Esophagus muscularis mucosa (tissue), 4 donors: ENCODE measurements at regions not wholly inside any gene's neighbourhood (a gene's known extent, or its start where the extent isn't known, plus 50 kb on each side); places are given as distances from the start of the nearest gene placed in this dataset.

Experiments used
- CTCF ChIP-seq, 3 experiments: fragments of 200-600 bp in 2 of 3; fragments of 450-650 bp in 1 of 3; sonication (generic) in 2 of 3; IDR thresholded peaks; one replicate each; pipeline ENCODE4 v1.5.1; 2017 to 2019; ENCODE audit warnings: antibody characterized with exemption in 3 of 3, mild to moderate bottlenecking in 2 of 3, moderate library complexity in 1 of 3
- EP300 ChIP-seq: sonication (generic); formaldehyde crosslinking; IDR thresholded peaks from one replicate; pipeline ENCODE4 v1.6.1; 2017; ENCODE audit warnings: antibody characterized with exemption
- POLR2A ChIP-seq: fragments of 450-650 bp; IDR thresholded peaks from one replicate; pipeline ENCODE4 v1.6.1; 2017; ENCODE audit warnings: antibody characterized with exemption, moderate library complexity, mild to moderate bottlenecking, low read depth

GRCh38 chr1:169003864-169004516, 102.5 kb upstream of the ATP1B1 start:
- TF ChIP-seq POLR2A (no peak), CTCF (IDR thresholded peaks at IDR 0.05) (no peak), EP300 (no peak)
